WTC11 (cell line): ENCODE measurements at regions not wholly inside any gene's neighbourhood (a gene's known extent, or its start where the extent isn't known, plus 50 kb on each side); places are given as distances from the start of the nearest gene placed in this dataset.

Source experiments
- ATAC-seq: fragments of 200-7000 bp; cut with Tn5 transposase; 2 replicates; pipeline ENCODE4 v1.10.0; 2021; ENCODE audit warnings: mild to moderate bottlenecking, moderate library complexity
- CTCF ChIA-PET: fragments of 300-600 bp; sonication (Branson Sonifier 250); formaldehyde crosslinking; loops from one replicate; lab custom pipeline; 2021; ENCODE audit warnings: antibody characterized with exemption; lab: Charles Lee
- POLR2A ChIA-PET: fragments of 350-600 bp; sonication (Branson Sonifier 250); formaldehyde crosslinking; loops from one replicate; lab custom pipeline; 2021; ENCODE audit warnings: antibody characterized with exemption; lab: Charles Lee
- DNase-seq: peaks from one replicate; pipeline ENCODE4 v3.0.0; 2021; ENCODE audit warnings: low spot score
- H3K27ac Mint-ChIP-seq: 2 replicates; pipeline ENCODE4 v1.8.0; 2021; ENCODE audit warnings: mixed read lengths
- H3K27me3 Mint-ChIP-seq: 2 replicates; pipeline ENCODE4 v1.8.0; 2021; ENCODE audit warnings: low read depth, mild to moderate bottlenecking, moderate library complexity, mixed read lengths
- H3K36me3 Mint-ChIP-seq: 2 replicates; pipeline ENCODE4 v1.8.0; 2021; ENCODE audit warnings: mixed read lengths
- H3K4me1 Mint-ChIP-seq: 2 replicates; pipeline ENCODE4 v1.8.0; 2022; ENCODE audit warnings: mixed read lengths
- H3K4me3 Mint-ChIP-seq: 2 replicates; pipeline ENCODE4 v1.8.0; 2021; ENCODE audit warnings: mild to moderate bottlenecking, moderate library complexity, mixed read lengths
- H3K9me3 Mint-ChIP-seq: 2 replicates; pipeline ENCODE4 v1.8.0; 2021; ENCODE audit warnings: mixed read lengths
- CREM ChIP-seq: sonication (generic); formaldehyde crosslinking; IDR thresholded peaks from 2 replicates; pipeline ENCODE4 v1.8.1; 2022; ENCODE audit warnings: mild to moderate bottlenecking, missing genetic modification reagents, moderate library complexity
- ELF4 ChIP-seq: sonication (generic); formaldehyde crosslinking; IDR thresholded peaks from 2 replicates; pipeline ENCODE4 v1.8.1; 2022; ENCODE audit warnings: low read depth, mild to moderate bottlenecking, moderate library complexity, missing genetic modification reagents
- FOXJ3 ChIP-seq: sonication (generic); formaldehyde crosslinking; IDR thresholded peaks from 2 replicates; pipeline ENCODE4 v1.9.0; 2021; ENCODE audit warnings: missing genetic modification reagents, mild to moderate bottlenecking, borderline replicate concordance
- FOXK1 ChIP-seq: sonication (generic); formaldehyde crosslinking; IDR thresholded peaks from 2 replicates; pipeline ENCODE4 v1.8.0; 2022; ENCODE audit warnings: mild to moderate bottlenecking, moderate library complexity, missing genetic modification reagents
- GABPB1 ChIP-seq: sonication (generic); formaldehyde crosslinking; IDR thresholded peaks from 2 replicates; pipeline ENCODE4 v1.8.1; 2023; ENCODE audit warnings: mild to moderate bottlenecking, missing genetic modification reagents
- GRHL2 ChIP-seq: fragments of 250-450 bp; sonication (Bioruptor Pico); IDR thresholded peaks from 2 replicates; pipeline ENCODE4 v1.8.0; 2022; ENCODE audit warnings: mild to moderate bottlenecking, moderate library complexity; ENCODE audit not compliant: insufficient replicate concordance, severe bottlenecking
- HMGA2 ChIP-seq: fragments of 250-450 bp; sonication (Bioruptor Pico); IDR thresholded peaks from 2 replicates; pipeline ENCODE4 v1.4.0; 2021; ENCODE audit warnings: mild to moderate bottlenecking, moderate library complexity
- JAZF1 ChIP-seq: fragments of 250-450 bp; sonication (Bioruptor Pico); IDR thresholded peaks from 2 replicates; pipeline ENCODE4 v1.9.0; 2021; ENCODE audit warnings: moderate library complexity, mild to moderate bottlenecking, inconsistent platforms
- NR2C2 ChIP-seq: sonication (generic); formaldehyde crosslinking; IDR thresholded peaks from 2 replicates; pipeline ENCODE4 v1.8.0; 2022; ENCODE audit warnings: mild to moderate bottlenecking, missing genetic modification reagents
- SOX15 ChIP-seq: fragments of 250-450 bp; sonication (Bioruptor Pico); IDR thresholded peaks from 2 replicates; pipeline ENCODE4 v1.9.0; 2021; ENCODE audit warnings: mild to moderate bottlenecking
- ZNF138 ChIP-seq: sonication (generic); formaldehyde crosslinking; conservative IDR thresholded peaks from 2 replicates; pipeline ENCODE4 v1.8.1; 2022; ENCODE audit warnings: mild to moderate bottlenecking, moderate library complexity, missing genetic modification reagents
- ZNF512 ChIP-seq: sonication (generic); formaldehyde crosslinking; IDR thresholded peaks from 2 replicates; pipeline ENCODE4 v1.8.1; 2022; ENCODE audit warnings: missing genetic modification reagents, borderline replicate concordance
- TF ChIP-seq, protein P1 (sequence below): sonication (generic); formaldehyde crosslinking; conservative IDR thresholded peaks from 2 replicates; pipeline ENCODE4 v1.8.1; 2022; ENCODE audit warnings: mild to moderate bottlenecking, missing genetic modification reagents
- TF ChIP-seq, protein P2 (sequence below): sonication (generic); formaldehyde crosslinking; IDR thresholded peaks from 2 replicates; pipeline ENCODE4 v1.8.1; 2023; ENCODE audit warnings: mild to moderate bottlenecking, missing genetic modification reagents, borderline replicate concordance
- TF ChIP-seq, protein P3 (sequence below): sonication (generic); formaldehyde crosslinking; IDR thresholded peaks from 2 replicates; pipeline ENCODE4 v1.8.0; 2023; ENCODE audit warnings: missing genetic modification reagents
- TF ChIP-seq, protein P4 (sequence below): fragments of 250-450 bp; sonication (Bioruptor Pico); IDR thresholded peaks from 2 replicates; pipeline ENCODE4 v1.9.0; 2021; ENCODE audit warnings: mild to moderate bottlenecking
- TF ChIP-seq, protein P5 (sequence below): fragments of 250-450 bp; sonication (Bioruptor Pico); IDR thresholded peaks from 2 replicates; pipeline ENCODE4 v1.9.0; 2021; ENCODE audit warnings: mild to moderate bottlenecking, borderline replicate concordance
- TF ChIP-seq, protein P6 (sequence below): sonication (generic); formaldehyde crosslinking; IDR thresholded peaks from 2 replicates; pipeline ENCODE4 v1.8.0; 2022; ENCODE audit warnings: mild to moderate bottlenecking, missing genetic modification reagents
- TF ChIP-seq, protein P7 (sequence below): sonication (generic); formaldehyde crosslinking; IDR thresholded peaks from 2 replicates; pipeline ENCODE4 v1.8.1; 2023; ENCODE audit warnings: mild to moderate bottlenecking, missing genetic modification reagents

- DNase-seq, result no peak
Observed at GRCh38 chr11:19437760-19438159, 197.0 kb upstream of the E2F8 start.

GRCh38 chr11:19436932-19437331 is 196.2 kb upstream of the E2F8 start:
- POLR2A ChIA-PET, result no interaction called here

More at GRCh38 chr11:19437760-19438159, 197.0 kb upstream of the E2F8 start:
- no peaks in the 10 kb centered on the region for H3K36me3 Mint-ChIP-seq
- no peak overlapping the region for H3K4me3 Mint-ChIP-seq
- H3K27ac Mint-ChIP-seq, result no peak overlapping the region
- CTCF ChIA-PET, result no interaction called here
- no peak for ATAC-seq
- no peaks in the 10 kb centered on the region for H3K9me3 Mint-ChIP-seq
- no peak for TF ChIP-seq GABPB1 (CRISPR knock-in tag)
- POLR2A ChIA-PET, result no interaction called here
- no peaks in the 10 kb centered on the region for H3K27me3 Mint-ChIP-seq
- peaks cover 10% of the 10 kb centered on the region for H3K4me1 Mint-ChIP-seq

GRCh38 chr11:19435306-19435989 is 194.7 kb upstream of the E2F8 start:
- Mint-ChIP-seq H3K36me3 (no peaks in the 10 kb centered on the region), H3K4me1 (peaks cover 29% of the 10 kb centered on the region), H3K9me3 (no peaks in the 10 kb centered on the region), H3K4me3 (no peak overlapping the region), H3K27ac (no peak overlapping the region), H3K27me3 (no peaks in the 10 kb centered on the region)
- ATAC-seq, result no peak
- no peak for DNase-seq
- POLR2A ChIA-PET, result no interaction called here
- CTCF ChIA-PET, result interaction anchor here (0.6 kb wide), 1 partner anchor 1862 kb away, joined by 4 read pairs; no protein-coding TSS in a partner anchor
- TF ChIP-seq ZNF138 (CRISPR knock-in tag), result no peak
- TF ChIP-seq, protein P1, sequence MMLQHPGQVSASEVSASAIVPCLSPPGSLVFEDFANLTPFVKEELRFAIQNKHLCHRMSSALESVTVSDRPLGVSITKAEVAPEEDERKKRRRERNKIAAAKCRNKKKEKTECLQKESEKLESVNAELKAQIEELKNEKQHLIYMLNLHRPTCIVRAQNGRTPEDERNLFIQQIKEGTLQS (CRISPR knock-in tag), result no peak
- TF ChIP-seq GRHL2 (CRISPR knock-in tag), result no peak
- TF ChIP-seq, protein P2, sequence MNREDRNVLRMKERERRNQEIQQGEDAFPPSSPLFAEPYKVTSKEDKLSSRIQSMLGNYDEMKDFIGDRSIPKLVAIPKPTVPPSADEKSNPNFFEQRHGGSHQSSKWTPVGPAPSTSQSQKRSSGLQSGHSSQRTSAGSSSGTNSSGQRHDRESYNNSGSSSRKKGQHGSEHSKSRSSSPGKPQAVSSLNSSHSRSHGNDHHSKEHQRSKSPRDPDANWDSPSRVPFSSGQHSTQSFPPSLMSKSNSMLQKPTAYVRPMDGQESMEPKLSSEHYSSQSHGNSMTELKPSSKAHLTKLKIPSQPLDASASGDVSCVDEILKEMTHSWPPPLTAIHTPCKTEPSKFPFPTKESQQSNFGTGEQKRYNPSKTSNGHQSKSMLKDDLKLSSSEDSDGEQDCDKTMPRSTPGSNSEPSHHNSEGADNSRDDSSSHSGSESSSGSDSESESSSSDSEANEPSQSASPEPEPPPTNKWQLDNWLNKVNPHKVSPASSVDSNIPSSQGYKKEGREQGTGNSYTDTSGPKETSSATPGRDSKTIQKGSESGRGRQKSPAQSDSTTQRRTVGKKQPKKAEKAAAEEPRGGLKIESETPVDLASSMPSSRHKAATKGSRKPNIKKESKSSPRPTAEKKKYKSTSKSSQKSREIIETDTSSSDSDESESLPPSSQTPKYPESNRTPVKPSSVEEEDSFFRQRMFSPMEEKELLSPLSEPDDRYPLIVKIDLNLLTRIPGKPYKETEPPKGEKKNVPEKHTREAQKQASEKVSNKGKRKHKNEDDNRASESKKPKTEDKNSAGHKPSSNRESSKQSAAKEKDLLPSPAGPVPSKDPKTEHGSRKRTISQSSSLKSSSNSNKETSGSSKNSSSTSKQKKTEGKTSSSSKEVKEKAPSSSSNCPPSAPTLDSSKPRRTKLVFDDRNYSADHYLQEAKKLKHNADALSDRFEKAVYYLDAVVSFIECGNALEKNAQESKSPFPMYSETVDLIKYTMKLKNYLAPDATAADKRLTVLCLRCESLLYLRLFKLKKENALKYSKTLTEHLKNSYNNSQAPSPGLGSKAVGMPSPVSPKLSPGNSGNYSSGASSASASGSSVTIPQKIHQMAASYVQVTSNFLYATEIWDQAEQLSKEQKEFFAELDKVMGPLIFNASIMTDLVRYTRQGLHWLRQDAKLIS (CRISPR knock-in tag), result no peak
- TF ChIP-seq SOX15 (CRISPR knock-in tag), result no peak
- TF ChIP-seq, protein P3, sequence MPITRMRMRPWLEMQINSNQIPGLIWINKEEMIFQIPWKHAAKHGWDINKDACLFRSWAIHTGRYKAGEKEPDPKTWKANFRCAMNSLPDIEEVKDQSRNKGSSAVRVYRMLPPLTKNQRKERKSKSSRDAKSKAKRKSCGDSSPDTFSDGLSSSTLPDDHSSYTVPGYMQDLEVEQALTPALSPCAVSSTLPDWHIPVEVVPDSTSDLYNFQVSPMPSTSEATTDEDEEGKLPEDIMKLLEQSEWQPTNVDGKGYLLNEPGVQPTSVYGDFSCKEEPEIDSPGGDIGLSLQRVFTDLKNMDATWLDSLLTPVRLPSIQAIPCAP (CRISPR knock-in tag), result no peak
- TF ChIP-seq, protein P4, sequence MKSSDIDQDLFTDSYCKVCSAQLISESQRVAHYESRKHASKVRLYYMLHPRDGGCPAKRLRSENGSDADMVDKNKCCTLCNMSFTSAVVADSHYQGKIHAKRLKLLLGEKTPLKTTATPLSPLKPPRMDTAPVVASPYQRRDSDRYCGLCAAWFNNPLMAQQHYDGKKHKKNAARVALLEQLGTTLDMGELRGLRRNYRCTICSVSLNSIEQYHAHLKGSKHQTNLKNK, result no peak
- TF ChIP-seq, protein P5, sequence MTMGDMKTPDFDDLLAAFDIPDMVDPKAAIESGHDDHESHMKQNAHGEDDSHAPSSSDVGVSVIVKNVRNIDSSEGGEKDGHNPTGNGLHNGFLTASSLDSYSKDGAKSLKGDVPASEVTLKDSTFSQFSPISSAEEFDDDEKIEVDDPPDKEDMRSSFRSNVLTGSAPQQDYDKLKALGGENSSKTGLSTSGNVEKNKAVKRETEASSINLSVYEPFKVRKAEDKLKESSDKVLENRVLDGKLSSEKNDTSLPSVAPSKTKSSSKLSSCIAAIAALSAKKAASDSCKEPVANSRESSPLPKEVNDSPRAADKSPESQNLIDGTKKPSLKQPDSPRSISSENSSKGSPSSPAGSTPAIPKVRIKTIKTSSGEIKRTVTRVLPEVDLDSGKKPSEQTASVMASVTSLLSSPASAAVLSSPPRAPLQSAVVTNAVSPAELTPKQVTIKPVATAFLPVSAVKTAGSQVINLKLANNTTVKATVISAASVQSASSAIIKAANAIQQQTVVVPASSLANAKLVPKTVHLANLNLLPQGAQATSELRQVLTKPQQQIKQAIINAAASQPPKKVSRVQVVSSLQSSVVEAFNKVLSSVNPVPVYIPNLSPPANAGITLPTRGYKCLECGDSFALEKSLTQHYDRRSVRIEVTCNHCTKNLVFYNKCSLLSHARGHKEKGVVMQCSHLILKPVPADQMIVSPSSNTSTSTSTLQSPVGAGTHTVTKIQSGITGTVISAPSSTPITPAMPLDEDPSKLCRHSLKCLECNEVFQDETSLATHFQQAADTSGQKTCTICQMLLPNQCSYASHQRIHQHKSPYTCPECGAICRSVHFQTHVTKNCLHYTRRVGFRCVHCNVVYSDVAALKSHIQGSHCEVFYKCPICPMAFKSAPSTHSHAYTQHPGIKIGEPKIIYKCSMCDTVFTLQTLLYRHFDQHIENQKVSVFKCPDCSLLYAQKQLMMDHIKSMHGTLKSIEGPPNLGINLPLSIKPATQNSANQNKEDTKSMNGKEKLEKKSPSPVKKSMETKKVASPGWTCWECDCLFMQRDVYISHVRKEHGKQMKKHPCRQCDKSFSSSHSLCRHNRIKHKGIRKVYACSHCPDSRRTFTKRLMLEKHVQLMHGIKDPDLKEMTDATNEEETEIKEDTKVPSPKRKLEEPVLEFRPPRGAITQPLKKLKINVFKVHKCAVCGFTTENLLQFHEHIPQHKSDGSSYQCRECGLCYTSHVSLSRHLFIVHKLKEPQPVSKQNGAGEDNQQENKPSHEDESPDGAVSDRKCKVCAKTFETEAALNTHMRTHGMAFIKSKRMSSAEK (CRISPR knock-in tag), result no peak
- no peak for TF ChIP-seq JAZF1
- TF ChIP-seq, protein P6, sequence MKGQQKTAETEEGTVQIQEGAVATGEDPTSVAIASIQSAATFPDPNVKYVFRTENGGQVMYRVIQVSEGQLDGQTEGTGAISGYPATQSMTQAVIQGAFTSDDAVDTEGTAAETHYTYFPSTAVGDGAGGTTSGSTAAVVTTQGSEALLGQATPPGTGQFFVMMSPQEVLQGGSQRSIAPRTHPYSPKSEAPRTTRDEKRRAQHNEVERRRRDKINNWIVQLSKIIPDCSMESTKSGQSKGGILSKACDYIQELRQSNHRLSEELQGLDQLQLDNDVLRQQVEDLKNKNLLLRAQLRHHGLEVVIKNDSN (CRISPR knock-in tag), result no peak
- no peak for TF ChIP-seq ZNF512 (CRISPR knock-in tag)
- no peak for TF ChIP-seq GABPB1 (CRISPR knock-in tag)

More at GRCh38 chr11:19436932-19437331, 196.2 kb upstream of the E2F8 start:
- TF ChIP-seq ELF4 (CRISPR knock-in tag), result no peak
- no peak for TF ChIP-seq CREM (CRISPR knock-in tag)
- TF ChIP-seq HMGA2, result no peak
- TF ChIP-seq FOXK1, result no peak
- TF ChIP-seq NR2C2 (CRISPR knock-in tag), result no peak
- TF ChIP-seq, protein P7, sequence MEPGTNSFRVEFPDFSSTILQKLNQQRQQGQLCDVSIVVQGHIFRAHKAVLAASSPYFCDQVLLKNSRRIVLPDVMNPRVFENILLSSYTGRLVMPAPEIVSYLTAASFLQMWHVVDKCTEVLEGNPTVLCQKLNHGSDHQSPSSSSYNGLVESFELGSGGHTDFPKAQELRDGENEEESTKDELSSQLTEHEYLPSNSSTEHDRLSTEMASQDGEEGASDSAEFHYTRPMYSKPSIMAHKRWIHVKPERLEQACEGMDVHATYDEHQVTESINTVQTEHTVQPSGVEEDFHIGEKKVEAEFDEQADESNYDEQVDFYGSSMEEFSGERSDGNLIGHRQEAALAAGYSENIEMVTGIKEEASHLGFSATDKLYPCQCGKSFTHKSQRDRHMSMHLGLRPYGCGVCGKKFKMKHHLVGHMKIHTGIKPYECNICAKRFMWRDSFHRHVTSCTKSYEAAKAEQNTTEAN (CRISPR knock-in tag), result no peak
- TF ChIP-seq FOXJ3 (CRISPR knock-in tag), result no peak
- TF ChIP-seq, all 79 proteins: peak for 0
- peaks cover 17% of the 10 kb centered on the region for H3K4me1 Mint-ChIP-seq
- no peaks in the 10 kb centered on the region for H3K9me3 Mint-ChIP-seq
- no peak overlapping the region for H3K27ac Mint-ChIP-seq
- CTCF ChIA-PET, result no interaction called here
- DNase-seq (no peak), ATAC-seq (no peak)
- H3K36me3 Mint-ChIP-seq, result no peaks in the 10 kb centered on the region
- no peaks in the 10 kb centered on the region for H3K27me3 Mint-ChIP-seq
- H3K4me3 Mint-ChIP-seq, result no peak overlapping the region
